ENCODE measurements at regions not wholly inside any gene's neighbourhood (a gene's known extent, or its start where the extent isn't known, plus 50 kb on each side); places are given as distances from the start of the nearest gene placed in this dataset.

DNA sequence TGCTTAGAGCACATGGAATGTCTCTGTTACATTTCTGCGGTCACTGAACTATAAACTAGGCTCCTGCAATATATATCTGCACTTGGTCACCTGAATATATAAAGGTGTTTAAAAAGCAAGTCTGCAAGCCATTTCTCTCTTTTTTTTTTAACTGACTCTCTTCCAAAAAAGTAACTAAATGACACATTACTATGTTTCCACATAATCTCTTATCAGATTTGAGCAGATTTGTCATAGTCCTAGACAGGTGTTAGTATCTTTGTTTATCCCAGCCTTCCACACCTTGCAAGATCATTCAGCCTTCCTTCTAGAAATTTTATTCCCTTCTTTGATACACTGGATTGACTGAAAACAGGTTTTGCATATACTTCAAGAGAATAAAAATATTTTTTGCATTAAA, 86.7 kb upstream of the KLF7 start:
- Mint-ChIP-seq H3K36me3 (no peaks in the 10 kb centered on the region), H3K9me3 (no peaks in the 10 kb centered on the region), H3K4me3 (no peak overlapping the region), H3K27ac (no peak overlapping the region), H3K4me1 (peaks cover 81% of the 10 kb centered on the region), H3K27me3 (ENCODE audit: low read depth in 3 of 3) (peaks cover 0 to 6% (median 3%) of the 10 kb centered on the region in 3 donors)
- peaks cover 69 to 81% of the 10 kb centered on the region in 2 donors for H3K4me1 ChIP-seq (ENCODE audit: control insufficient read depth in 1 of 2, insufficient read depth in 2 of 2, low read length in 2 of 2)
- TF ChIP-seq, protein P1, sequence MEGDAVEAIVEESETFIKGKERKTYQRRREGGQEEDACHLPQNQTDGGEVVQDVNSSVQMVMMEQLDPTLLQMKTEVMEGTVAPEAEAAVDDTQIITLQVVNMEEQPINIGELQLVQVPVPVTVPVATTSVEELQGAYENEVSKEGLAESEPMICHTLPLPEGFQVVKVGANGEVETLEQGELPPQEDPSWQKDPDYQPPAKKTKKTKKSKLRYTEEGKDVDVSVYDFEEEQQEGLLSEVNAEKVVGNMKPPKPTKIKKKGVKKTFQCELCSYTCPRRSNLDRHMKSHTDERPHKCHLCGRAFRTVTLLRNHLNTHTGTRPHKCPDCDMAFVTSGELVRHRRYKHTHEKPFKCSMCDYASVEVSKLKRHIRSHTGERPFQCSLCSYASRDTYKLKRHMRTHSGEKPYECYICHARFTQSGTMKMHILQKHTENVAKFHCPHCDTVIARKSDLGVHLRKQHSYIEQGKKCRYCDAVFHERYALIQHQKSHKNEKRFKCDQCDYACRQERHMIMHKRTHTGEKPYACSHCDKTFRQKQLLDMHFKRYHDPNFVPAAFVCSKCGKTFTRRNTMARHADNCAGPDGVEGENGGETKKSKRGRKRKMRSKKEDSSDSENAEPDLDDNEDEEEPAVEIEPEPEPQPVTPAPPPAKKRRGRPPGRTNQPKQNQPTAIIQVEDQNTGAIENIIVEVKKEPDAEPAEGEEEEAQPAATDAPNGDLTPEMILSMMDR (IDR thresholded peaks at IDR 0.05) = no peak
- no peaks in the 10 kb centered on the region for H3K9me3 ChIP-seq (replicated peaks in 1 of 2; ENCODE audit: control insufficient read depth in 1 of 2, insufficient read depth in 1 of 2, low read length in 2 of 2)
- H3K79me2 ChIP-seq (ENCODE audit: insufficient read depth, low read length) = no peaks in the 10 kb centered on the region
- H3K4me3 ChIP-seq (replicated peaks in 1 of 3; ENCODE audit: low read depth in 2 of 3, low read length in 3 of 3) = no peak overlapping the region
- DNase-seq = no peak
- intact Hi-C loops (cut with micrococcal nuclease) = no loop called here
- no peaks in the 10 kb centered on the region for H3K36me3 ChIP-seq (replicated peaks in 1 of 2; ENCODE audit: control insufficient read depth in 1 of 2, insufficient read depth in 2 of 2, low read length in 2 of 2)
- H4K20me1 ChIP-seq (ENCODE audit: insufficient read depth, low read length) = no peaks in the 10 kb centered on the region
- no peak overlapping the region for H2AFZ ChIP-seq (ENCODE audit: insufficient read depth, low read depth, low read length, poor library complexity, severe bottlenecking)
- H3K4me2 ChIP-seq (replicated peaks; ENCODE audit: extremely low read depth, low read length, poor library complexity, severe bottlenecking) = no peak overlapping the region
- WGBS (ENCODE audit: insufficient coverage) = no CpG with 5 or more reads among the region's 1 CpG
- H3K27me3 ChIP-seq (ENCODE audit: control insufficient read depth in 2 of 2, insufficient read depth in 2 of 2, low read length in 2 of 2) = no peaks in the 10 kb centered on the region
- no peak overlapping the region for H3K9ac ChIP-seq (ENCODE audit: insufficient read depth, low read length, poor library complexity, severe bottlenecking)
- H3K27ac ChIP-seq (ENCODE audit: low read depth in 1 of 2, low read length in 2 of 2) = no peak overlapping the region

DNA sequence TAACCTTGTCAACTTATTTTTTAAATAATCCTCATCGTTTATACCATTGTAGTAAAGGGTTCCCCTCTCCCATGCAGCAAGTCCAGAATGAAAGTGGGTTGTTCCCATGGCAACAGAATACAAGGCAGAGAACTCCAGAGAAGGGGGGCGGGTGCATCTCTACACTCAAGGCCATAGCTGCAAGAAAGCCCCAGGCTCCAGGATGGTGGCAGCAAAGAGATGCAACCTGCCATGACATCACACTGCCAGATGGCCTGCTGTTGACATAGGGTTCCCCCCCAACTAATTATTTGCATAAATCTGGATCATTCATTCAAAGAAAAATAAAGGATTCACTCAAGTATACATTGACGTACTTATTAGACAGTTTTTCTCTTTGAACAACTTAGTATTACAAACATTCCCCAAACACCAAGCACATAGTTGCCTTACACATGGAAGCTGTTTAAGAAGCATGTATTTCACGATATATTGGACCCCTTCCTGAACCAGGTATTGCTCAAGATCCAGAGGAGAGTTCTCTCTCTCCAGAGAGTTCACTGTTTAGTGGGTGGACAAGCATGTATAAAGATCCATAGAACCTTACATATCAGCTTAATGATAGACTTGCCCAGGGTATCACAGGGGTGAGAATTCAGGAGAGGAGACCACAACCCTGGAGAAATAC, 87.4 kb upstream of the KLF7 start:
- DNase-seq = no peak
- Histone ChIP-seq H3K36me3 (replicated peaks in 1 of 2; ENCODE audit: control insufficient read depth in 1 of 2, insufficient read depth in 2 of 2, low read length in 2 of 2) (no peaks in the 10 kb centered on the region), H3K27ac (ENCODE audit: low read depth in 1 of 2, low read length in 2 of 2) (no peak overlapping the region), H4K20me1 (ENCODE audit: insufficient read depth, low read length) (no peaks in the 10 kb centered on the region), H3K27me3 (ENCODE audit: control insufficient read depth in 2 of 2, insufficient read depth in 2 of 2, low read length in 2 of 2) (no peaks in the 10 kb centered on the region), H3K9ac (ENCODE audit: insufficient read depth, low read length, poor library complexity, severe bottlenecking) (no peak overlapping the region), H3K79me2 (ENCODE audit: insufficient read depth, low read length) (no peaks in the 10 kb centered on the region), H2AFZ (ENCODE audit: insufficient read depth, low read depth, low read length, poor library complexity, severe bottlenecking) (no peak overlapping the region), H3K4me2 (replicated peaks; ENCODE audit: extremely low read depth, low read length, poor library complexity, severe bottlenecking) (no peak overlapping the region), H3K9me3 (replicated peaks in 1 of 2; ENCODE audit: control insufficient read depth in 1 of 2, insufficient read depth in 1 of 2, low read length in 2 of 2) (no peaks in the 10 kb centered on the region), H3K4me3 (replicated peaks in 1 of 3; ENCODE audit: low read depth in 2 of 3, low read length in 3 of 3) (no peak overlapping the region), H3K4me1 (ENCODE audit: control insufficient read depth in 1 of 2, insufficient read depth in 2 of 2, low read length in 2 of 2) (peaks cover 76 to 88% of the 10 kb centered on the region in 2 donors)
- Mint-ChIP-seq H3K36me3 (no peaks in the 10 kb centered on the region), H3K9me3 (no peaks in the 10 kb centered on the region), H3K27me3 (ENCODE audit: low read depth in 3 of 3) (peaks cover 0 to 6% (median 3%) of the 10 kb centered on the region in 3 donors), H3K27ac (peak overlapping the region in 3 of 7 donors; percentile 65 to 86 (median 68)), H3K4me1 (peaks cover 87% of the 10 kb centered on the region), H3K4me3 (no peak overlapping the region)
- intact Hi-C loops (cut with micrococcal nuclease) = no loop called here
- 100% methylated on average over 2 of the region's 4 CpGs for WGBS (ENCODE audit: insufficient coverage)
- TF ChIP-seq, protein P1 (IDR thresholded peaks at IDR 0.05) = no peak
